AG09319 (cell line): ENCODE measurements at regions not wholly inside any gene's neighbourhood (a gene's known extent, or its start where the extent isn't known, plus 50 kb on each side); places are given as distances from the start of the nearest gene placed in this dataset.
A peak's percentile ranks its signal among the peaks of the same experiment; 100 is the strongest.

Experiments used
- DNase-seq: peaks from one replicate; pipeline ENCODE4 v3.0.0-alpha.2; 2010; ENCODE audit warnings: low read depth; ENCODE audit errors: extremely low read depth
- TF ChIP-seq, protein P1 (sequence below): IDR thresholded peaks from 2 replicates; pipeline ENCODE4 v1.5.1; 2011; ENCODE audit warnings: low read depth, mild to moderate bottlenecking, inconsistent platforms, low read length, moderate library complexity

DNA sequence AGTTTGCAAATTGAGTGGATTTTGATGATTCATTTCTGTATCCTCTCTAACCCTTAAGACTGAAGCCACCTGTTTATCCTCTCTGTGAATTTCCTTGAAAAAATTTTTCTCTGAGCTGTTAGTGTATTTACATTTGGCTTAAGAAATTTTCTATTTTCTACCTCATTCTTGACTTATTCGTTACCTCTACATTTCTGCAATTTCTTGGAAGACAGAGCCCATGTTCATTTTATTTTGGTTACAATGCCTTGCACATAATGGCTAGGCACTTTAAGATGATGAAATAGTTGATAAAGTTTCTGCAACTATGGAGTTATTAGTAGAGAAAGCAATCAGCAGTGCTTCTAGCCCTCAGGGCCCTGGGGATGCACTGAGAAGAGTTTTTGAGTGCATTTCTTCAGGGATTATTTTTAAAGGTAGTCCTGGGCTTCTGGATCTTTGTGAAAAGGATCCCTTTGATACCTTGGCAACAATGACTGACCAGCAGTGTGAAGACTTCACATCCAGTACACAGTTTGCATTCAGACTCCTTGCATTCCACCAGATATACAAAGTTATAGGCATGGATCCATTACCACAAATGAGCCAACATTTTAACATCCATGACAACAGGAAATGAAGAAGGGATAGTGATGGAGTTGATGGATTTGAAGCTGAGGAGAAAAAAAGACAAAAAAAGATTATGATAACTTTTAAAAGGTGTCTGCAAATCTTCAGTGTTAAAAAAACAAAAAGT lies 68.2 kb downstream of the CH25H start:
- TF ChIP-seq, protein P1, sequence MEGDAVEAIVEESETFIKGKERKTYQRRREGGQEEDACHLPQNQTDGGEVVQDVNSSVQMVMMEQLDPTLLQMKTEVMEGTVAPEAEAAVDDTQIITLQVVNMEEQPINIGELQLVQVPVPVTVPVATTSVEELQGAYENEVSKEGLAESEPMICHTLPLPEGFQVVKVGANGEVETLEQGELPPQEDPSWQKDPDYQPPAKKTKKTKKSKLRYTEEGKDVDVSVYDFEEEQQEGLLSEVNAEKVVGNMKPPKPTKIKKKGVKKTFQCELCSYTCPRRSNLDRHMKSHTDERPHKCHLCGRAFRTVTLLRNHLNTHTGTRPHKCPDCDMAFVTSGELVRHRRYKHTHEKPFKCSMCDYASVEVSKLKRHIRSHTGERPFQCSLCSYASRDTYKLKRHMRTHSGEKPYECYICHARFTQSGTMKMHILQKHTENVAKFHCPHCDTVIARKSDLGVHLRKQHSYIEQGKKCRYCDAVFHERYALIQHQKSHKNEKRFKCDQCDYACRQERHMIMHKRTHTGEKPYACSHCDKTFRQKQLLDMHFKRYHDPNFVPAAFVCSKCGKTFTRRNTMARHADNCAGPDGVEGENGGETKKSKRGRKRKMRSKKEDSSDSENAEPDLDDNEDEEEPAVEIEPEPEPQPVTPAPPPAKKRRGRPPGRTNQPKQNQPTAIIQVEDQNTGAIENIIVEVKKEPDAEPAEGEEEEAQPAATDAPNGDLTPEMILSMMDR = no peak
- no peak for DNase-seq

DNA sequence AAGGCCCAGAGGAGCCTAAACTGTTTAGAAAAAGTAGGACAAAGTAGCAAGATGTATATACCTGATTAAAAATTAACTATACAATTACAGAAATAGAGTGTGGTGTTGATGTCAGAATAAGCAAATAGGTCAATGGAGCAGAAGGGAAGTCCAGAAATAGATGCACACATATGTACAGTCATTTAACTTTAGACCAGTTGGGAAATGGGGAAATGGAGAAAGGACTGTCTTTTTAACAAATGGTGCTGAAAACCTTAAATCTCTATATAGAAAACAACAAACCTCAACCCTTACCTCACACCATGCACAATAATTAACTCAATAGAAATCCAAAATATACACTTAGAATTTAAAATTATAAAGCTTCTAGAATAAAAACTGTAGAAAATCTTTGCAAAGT lies 72.2 kb downstream of the CH25H start:
- DNase-seq = no peak
- TF ChIP-seq, protein P1 = no peak

DNA sequence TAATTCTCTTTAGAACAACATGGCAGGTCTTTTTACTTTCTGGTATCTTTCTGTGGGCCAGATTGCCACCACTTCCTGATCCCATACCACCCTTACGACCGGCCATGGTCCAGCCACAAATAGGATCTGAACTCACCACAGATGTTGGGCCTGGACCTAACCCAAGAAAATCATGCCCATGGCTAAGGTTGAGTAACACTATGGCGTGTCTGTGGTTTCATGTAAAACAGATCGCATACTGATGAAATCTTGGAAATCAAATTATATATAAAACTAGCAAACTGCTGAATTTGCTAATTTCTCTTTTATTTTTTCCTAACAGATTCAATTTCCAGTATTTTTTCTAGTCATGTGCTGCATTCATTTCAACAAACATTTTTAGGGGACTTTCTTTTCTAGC lies 77.2 kb downstream of the CH25H start:
- peak; percentile 87 for DNase-seq

DNA sequence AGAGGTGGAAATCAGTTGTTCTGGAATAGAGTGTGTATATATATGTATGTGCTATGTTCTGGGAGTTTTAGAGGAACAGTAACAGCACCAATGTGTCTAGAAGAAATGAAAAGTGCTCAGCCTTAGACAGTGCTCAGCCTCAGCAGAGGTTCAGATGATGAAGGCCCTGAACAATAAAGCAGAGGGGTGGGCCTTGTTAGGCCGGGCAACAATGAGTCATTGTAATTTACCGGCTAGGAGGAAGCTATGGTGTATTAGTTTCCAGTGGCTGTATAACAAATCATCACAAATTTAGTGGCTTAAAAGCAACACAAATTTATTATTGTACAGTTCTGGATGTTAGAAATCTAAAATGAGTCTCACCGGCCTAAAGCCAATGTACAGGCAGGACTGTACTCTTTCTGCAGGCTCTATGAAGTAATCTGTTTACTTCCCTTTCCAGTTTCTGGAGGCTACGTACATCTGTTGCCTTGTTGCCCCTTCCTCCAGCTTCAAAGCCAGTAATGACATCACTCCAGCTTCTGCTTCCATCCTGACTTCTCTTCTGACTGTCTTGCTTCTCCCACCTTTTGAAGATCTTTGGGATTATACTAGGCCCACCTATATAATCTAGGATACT lies 84.6 kb downstream of the CH25H start:
- TF ChIP-seq, protein P1 = no peak
- DNase-seq = no peak

More for the DNA sequence above, 77.2 kb downstream of the CH25H start:
- TF ChIP-seq, protein P1 = no peak

DNA sequence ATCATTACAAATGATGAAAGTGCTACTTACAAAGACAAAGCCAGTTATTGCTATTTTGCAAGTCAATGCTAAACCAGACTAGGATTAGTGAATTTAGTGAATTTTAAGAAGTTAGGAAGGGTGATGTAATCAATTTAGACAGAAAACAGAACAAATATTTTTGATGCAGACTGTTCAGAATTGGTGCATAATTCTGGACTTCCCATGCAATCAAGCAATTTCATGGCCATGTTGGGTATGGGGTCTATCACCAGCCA lies 85.4 kb downstream of the CH25H start:
- DNase-seq = no peak
- TF ChIP-seq, protein P1 = no peak

DNA sequence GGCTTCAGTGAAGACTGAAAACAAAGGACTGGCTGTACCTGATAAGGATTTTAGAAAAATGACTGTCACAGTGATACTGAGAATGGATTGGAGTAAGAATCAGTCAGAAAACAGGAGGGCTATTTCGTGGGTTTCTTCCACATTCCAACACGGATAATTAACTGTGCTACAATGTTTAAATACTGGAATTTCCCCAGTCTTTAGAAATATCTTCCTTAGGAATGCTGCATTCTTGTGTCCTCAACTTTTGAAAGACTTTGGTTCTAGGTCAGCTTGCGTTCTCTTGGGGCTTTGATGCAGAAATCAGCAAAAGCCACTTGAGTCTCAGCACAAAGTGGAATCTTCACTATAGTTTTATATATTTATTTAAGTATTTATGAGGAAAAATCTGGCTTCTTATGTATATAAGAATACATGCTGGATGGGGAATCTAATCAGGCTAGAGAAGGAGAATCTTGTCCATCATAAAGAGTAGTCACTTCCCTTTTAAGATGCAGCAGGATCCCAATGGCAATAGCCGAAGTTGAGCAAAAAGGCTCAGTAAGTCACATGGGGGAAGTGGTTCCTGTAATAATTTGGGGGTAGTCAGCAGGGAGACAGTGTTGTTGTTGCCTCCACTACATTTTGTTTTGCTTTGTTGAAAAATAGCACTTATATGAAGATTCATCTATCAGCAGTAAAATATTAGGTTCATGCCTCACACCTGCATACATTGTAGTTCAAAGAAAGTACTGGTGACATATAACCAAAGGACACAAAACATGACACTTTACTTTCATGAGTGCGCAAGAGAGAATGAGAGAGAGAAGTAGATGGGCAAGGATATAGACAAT lies 86.0 kb downstream of the CH25H start:
- TF ChIP-seq, protein P1 = no peak
- DNase-seq = no peak

DNA sequence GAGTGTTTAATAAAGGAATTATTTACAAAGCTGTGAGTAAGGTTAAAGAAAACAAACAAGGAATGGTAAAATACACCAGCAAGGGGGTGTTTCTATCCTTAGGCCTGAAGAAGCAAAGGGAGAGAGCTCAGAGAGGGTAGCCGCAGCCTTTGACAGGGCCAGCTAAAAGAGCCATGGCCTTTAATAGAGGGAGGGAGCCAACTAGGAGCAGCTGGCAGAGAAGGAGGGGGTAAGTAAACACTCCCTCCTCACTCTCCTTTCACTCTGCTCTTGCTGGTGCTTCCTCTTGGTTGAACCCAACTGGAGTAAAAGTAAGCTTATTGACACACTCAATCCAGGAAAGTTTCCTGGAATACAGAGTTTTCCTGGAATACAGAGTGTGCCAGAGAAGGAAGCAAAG lies 87.5 kb downstream of the CH25H start:
- DNase-seq = no peak
- TF ChIP-seq, protein P1 = no peak
